Effector CD8-positive, alpha-beta T cell (primary cell): ENCODE measurements at regions not wholly inside any gene's neighbourhood (a gene's known extent, or its start where the extent isn't known, plus 50 kb on each side); places are given as distances from the start of the nearest gene placed in this dataset.
A peak's percentile ranks its signal among the peaks of the same experiment; 100 is the strongest.

Experiments used
- DNase-seq: peaks from one replicate; lab custom pipeline; 2025; lab: John Stamatoyannopoulos, UW

GRCh38 chr7:32428546-32428945 is 61.6 kb downstream of the LSM5 start:
- DNase-seq = no peak

GRCh38 chr7:32427769-32428291 is 62.4 kb downstream of the LSM5 start:
- peak; percentile 14 for DNase-seq

- DNase-seq = no peak
Observed at GRCh38 chr7:32416846-32417245, 73.3 kb downstream of the LSM5 start.

- DNase-seq = no peak
Observed at GRCh38 chr7:32415936-32416335, 74.2 kb downstream of the LSM5 start.

- no peak for DNase-seq
Observed at GRCh38 chr7:32415519-32415918, 74.7 kb downstream of the LSM5 start.

- no peak for DNase-seq
Observed at GRCh38 chr7:32412471-32412870, 77.7 kb downstream of the LSM5 start.

GRCh38 chr7:32410545-32410944 is 79.6 kb downstream of the LSM5 start:
- DNase-seq = no peak

- DNase-seq = no peak
Observed at GRCh38 chr7:32406386-32406785, 83.8 kb downstream of the LSM5 start.

- no peak for DNase-seq
Observed at GRCh38 chr7:32403463-32404229, 86.5 kb downstream of the LSM5 start.

GRCh38 chr7:32400676-32401075 is 89.5 kb downstream of the LSM5 start:
- DNase-seq = no peak

- DNase-seq = no peak
Observed at GRCh38 chr7:32399311-32399710, 90.9 kb downstream of the LSM5 start.

- DNase-seq = no peak
Observed at GRCh38 chr7:32395168-32395567, 95.0 kb downstream of the LSM5 start.

GRCh38 chr7:32393861-32394260 is 96.3 kb downstream of the LSM5 start:
- DNase-seq = no peak

GRCh38 chr7:32390210-32390609 is 100.0 kb downstream of the LSM5 start:
- DNase-seq = no peak

GRCh38 chr7:32385316-32385956 is 104.7 kb downstream of the LSM5 start:
- no peak for DNase-seq

- DNase-seq = no peak
Observed at GRCh38 chr7:32381024-32381601, 109.1 kb downstream of the LSM5 start.

- no peak for DNase-seq
Observed at GRCh38 chr7:32379510-32380112, 110.6 kb downstream of the LSM5 start.

- no peak for DNase-seq
Observed at GRCh38 chr7:32378988-32379387, 111.2 kb downstream of the LSM5 start.

- no peak for DNase-seq
Observed at GRCh38 chr7:32364581-32364980, 125.6 kb downstream of the LSM5 start.

GRCh38 chr7:32360127-32360526 is 130.1 kb downstream of the LSM5 start:
- no peak for DNase-seq

GRCh38 chr7:32357535-32358277 is 132.5 kb downstream of the LSM5 start:
- DNase-seq = no peak
